T-helper 1 cell (primary cell): ENCODE measurements at regions not wholly inside any gene's neighbourhood (a gene's known extent, or its start where the extent isn't known, plus 50 kb on each side); places are given as distances from the start of the nearest gene placed in this dataset.

ENCODE experiments used
- DNase-seq, 5 donors: peaks; one replicate each; pipeline ENCODE4 v3.0.0-alpha.2; 2012 to 2020

- DNase-seq, result no peak
Measured at GRCh38 chr4:38567457-38567856, 96.5 kb upstream of the KLF3 start.

DNA sequence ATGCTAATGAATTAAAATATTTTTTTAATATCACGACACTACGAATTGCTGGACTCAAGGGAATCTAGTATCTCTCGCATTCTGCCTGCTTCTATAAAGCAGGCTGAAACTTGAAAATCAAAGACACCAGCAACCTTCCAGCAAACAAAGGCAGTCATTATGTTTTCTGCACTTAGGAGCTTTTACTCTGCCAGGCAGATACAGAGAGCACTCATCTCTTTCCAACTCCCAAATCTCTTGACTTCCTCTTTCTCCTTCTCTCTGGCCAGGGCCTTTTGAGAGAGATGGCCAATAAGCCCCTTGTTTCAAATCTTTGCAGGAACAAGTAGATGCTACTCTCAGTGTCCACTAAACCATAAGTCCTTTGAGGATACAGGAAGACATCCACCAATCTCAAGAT is 95.2 kb upstream of the KLF3 start:
- DNase-seq, result no peak

DNA sequence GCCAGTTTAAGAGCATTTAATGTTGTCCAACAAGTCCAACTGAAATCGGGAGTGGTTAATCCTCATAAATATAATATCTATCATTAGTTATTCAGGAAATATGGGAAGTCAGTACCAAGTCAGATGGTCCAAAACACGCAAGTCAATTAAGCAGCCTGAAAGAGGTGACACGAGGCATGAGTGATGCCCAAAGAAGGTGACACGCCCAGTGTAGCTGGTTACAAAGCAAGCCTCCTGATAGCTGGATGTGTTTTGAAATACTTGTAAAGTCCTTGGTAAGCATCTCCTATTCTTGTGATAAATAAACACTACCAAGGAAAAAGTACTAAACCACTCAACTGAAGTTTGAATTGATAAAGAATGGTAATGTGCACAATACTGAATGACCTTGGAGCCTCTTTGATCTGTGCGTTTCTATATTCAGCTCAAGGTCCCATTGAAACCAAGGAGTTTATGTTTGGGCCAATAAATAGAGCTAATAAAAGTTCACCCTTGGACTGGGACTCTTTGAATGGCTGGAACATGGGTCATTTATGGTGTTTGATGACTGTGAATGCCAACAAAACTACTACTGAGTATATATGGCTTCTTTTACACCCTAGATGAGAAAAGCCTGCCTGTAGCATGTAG is 93.2 kb upstream of the KLF3 start:
- DNase-seq, result no peak

- no peak for DNase-seq
Measured at GRCh38 chr4:38572793-38573192, 91.2 kb upstream of the KLF3 start.

DNA sequence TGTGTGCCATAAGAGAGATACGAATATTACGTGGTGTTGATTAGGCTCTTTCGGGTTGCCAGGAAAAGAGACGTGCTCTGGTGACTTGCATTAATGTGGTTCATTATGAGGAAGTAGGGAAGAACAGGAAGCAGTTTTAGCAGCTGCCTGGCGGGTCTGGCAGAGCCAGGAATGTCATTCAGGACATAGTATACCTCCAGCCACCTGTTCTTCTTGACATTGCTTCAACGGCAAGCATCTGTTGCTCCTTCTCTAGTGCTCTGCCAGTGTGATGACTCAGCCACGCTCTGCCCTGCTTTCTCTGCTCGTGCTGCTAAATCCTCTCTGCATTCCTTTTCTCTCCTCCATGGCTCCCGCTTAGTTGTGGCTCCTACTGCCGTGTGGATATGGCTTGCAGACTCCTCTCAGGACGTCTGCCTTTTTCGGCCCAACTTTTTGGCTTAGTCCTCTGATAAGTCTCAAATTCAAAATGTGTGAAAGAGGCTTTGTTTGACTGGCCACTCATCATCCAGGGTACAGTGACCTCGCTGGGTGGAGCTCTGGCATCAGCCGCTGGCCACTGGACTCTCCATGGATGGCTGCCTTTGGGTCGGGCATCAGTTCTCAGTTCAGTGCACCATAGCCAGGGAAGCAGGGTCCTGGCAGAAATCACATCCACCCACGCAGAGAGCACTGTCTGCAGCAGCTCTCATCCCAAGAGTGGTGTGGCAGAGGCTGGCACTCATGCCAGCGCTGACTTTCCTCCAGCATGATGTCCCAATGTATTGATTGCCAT is 89.3 kb upstream of the KLF3 start:
- DNase-seq, result no peak

GRCh38 chr4:38576767-38577166 is 87.2 kb upstream of the KLF3 start:
- no peak for DNase-seq

GRCh38 chr4:38577462-38577861 is 86.5 kb upstream of the KLF3 start:
- no peak for DNase-seq

GRCh38 chr4:38581426-38582106 is 82.4 kb upstream of the KLF3 start:
- no peak for DNase-seq

GRCh38 chr4:38582445-38582844 is 81.6 kb upstream of the KLF3 start:
- DNase-seq, result no peak

GRCh38 chr4:38582889-38583470 is 81.0 kb upstream of the KLF3 start:
- peak in 1 of 5 donors; percentile 18 for DNase-seq

GRCh38 chr4:38585871-38586270 is 78.1 kb upstream of the KLF3 start:
- DNase-seq, result no peak

GRCh38 chr4:38587106-38587505 is 76.9 kb upstream of the KLF3 start:
- no peak for DNase-seq

GRCh38 chr4:38590046-38590445 is 74.0 kb upstream of the KLF3 start:
- no peak for DNase-seq

- no peak for DNase-seq
Measured at GRCh38 chr4:38591617-38592337, 72.2 kb upstream of the KLF3 start.

DNA sequence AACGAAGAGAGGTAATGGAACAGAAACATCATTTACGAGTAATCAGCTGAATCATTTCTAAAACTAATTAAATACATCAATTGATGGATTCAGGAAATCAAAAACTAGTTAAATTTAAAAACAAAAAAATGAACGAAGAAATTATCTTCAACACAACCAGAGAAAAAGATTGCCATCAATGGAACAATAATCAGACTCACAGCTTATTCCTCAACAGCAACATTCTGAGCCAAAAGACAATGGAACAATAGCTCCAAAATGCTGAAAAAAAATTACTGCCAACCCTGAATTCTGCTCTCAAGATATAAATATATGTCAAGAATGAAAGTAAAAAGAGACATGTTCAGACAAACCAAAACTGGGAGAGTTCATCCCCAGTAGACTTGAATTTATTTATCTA is 65.5 kb upstream of the KLF3 start:
- DNase-seq, result no peak

DNA sequence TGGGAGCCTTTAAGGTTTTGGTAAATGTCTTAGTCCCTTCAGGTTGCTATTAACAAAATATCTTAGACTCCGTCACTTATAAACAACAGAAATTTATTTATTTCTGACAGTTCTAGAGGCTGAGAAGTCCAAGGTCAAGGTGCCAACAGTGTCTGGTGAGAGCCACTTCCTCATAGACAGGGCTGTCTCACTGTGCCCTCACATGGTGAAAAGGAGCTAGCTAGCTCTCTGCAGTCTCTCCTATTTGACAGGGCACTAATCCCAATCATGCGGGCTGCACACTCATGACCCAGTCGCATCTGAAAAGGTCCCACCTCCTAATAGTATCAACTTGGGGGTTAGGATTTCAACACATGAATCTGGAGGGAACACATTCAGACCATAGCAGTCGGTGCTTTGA is 63.4 kb upstream of the KLF3 start:
- no peak for DNase-seq

DNA sequence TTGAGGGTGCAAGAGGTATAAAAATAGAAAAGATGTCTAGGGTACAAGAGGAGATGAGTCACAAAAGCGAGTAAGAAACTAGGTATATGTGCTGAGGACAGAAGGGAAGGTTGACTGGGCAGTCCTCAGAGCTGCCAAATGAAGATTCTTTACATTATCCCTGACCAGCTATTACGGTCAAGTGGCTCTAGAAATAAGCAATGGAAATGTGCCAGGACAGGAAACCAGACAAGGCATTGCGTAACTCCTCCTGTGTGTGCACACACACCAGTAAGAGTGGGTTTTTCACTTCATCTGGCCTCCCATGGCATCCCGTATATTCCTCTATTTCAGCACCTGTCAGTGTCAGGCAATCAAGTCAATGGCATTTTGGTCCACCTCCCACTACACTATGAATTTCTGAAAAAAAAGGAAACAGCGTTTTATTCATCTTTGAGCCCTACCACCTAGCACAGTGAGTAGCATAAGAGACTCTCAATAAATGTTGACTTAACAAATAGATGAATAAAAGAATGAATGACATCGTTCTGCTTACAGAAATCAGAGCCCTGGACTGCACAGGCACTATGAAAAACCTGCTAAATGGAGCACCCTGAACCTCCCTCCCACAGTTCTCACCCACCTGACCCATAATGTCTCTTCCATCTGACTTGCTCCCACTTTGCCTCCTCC is 62.6 kb upstream of the KLF3 start:
- DNase-seq, result no peak

DNA sequence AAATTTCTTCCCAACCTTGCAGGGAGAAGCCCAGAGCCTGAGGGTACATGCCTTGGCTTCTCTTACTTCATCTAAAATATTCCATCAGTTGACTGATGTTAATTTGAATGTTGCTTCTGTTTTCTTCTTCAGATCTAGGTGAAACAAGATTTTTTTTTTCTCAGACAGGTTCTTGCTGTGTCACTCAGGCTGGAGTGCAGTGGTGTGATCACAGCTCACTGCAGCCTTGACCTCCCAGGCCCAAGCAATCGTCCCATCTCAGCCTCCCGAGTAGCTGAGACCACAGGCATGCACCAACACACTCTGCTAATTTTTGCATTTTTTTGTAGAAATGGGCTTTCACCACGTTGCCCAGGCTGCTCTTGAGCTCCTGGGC is 62.1 kb upstream of the KLF3 start:
- no peak for DNase-seq

DNA sequence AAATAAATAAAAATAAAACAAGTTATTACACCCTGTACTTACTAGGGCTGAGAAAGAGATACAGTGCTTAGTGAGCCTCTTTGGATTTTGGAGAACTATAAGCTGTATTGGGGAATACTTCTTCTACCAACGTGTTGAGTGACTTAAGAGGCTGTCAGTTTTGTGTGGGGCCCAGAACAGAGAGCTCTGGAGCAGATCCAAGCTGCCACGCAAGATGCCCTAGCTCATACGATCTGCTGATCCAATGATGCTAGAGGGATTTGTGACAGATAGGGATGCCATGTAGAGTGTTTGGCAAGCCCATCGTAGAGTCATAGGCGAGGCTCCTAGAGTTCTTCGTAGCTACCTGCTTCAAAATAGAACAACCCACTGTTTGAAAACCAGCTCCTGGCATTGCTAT is 60.3 kb upstream of the KLF3 start:
- DNase-seq, result no peak

DNA sequence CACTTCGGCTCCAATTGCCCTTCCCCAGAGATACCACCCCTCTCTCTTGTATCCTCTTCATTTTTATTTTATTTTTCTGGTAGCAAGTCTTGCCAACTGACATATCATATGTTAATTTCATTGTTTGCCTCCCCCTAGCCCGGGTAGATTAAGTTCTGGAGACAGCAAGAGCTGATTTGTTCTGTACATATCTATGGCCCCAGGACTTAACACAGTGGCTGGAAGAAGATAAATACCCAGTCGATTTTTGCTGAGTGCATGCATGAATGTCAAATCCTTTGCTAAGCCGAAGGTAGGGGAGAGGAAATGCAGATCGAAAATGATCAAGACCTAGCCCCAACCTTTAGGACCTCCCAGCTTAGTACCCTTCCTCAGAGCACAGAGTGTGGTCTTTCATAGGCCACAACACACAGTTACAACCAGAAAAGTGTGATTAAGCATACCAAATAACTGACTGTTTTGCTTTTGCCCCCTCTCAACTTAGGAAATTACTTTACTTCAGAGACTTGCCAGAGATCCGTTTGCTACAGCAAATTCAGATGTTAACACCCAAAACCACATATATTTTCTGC is 58.7 kb upstream of the KLF3 start:
- no peak for DNase-seq

- DNase-seq, result no peak
Measured at GRCh38 chr4:38605753-38606586, 58.0 kb upstream of the KLF3 start.
